ENCODE measurements at regions not wholly inside any gene's neighbourhood (a gene's known extent, or its start where the extent isn't known, plus 50 kb on each side); places are given as distances from the start of the nearest gene placed in this dataset.
A peak's percentile ranks its signal among the peaks of the same experiment; 100 is the strongest.

DNA sequence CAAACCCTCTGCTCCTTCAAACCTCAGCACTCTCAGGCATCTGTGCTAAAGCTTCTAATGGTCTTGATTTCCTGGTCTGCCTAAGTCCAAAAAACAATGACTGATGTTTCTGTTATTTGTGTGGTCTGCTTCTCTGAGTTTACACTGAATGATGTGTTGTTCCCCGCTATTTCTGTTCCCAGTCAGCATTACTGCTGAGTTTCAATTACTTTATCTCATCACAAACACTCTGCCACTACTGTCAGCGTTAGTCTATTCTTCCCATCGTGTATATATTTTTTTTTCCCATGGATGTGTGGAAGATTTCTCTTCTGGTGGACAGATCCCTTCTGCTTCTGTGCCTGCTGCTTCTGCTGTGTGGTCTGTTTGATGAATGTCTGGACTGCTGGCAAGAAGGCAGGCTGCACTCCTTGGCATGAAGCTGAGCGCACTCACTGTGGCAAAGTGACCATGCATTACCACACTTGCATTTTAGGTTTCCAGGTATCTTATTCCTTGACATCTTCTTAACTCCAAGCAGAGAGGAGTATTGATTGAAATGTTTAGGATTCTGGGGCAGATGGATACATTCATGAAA is 106.9 kb upstream of the PAQR3 start:
- no peaks in the 10 kb centered on the region for H3K36me3 ChIP-seq (ENCODE audit: insufficient read depth, low read length)
- H3K79me2 ChIP-seq (replicated peaks; ENCODE audit: insufficient read depth, low read length): no peaks in the 10 kb centered on the region
- H4K20me1 ChIP-seq (ENCODE audit: insufficient read depth): no peaks in the 10 kb centered on the region
- no peak overlapping the region for H3K9ac ChIP-seq (ENCODE audit: low read length)
- H3K27ac ChIP-seq (ENCODE audit: low read length): no peak overlapping the region
- H3F3A ChIP-seq (ENCODE audit: insufficient read depth, low read length, poor library complexity, severe bottlenecking): no peaks in the 10 kb centered on the region
- no peaks in the 10 kb centered on the region for H3K9me2 ChIP-seq (ENCODE audit: insufficient read depth, low read length)
- peak; percentile 20 for TF ChIP-seq EP300 (conservative IDR thresholded peaks at IDR 0.05; ENCODE audit: poor library complexity, severe bottlenecking)
- no peak for TF ChIP-seq SMC3 (conservative IDR thresholded peaks at IDR 0.05; ENCODE audit: poor library complexity)
- TF ChIP-seq POLR2AphosphoS5 (IDR thresholded peaks at IDR 0.05): peak; percentile 17
- no peak for TF ChIP-seq RAD21 (conservative IDR thresholded peaks at IDR 0.05)
- no peak for TF ChIP-seq MXI1 (conservative IDR thresholded peaks at IDR 0.05; ENCODE audit: poor library complexity, severe bottlenecking)
- H3K27me3 ChIP-seq (ENCODE audit: insufficient read depth, low read depth, low read length): no peaks in the 10 kb centered on the region
- no peak overlapping the region for H2AFZ ChIP-seq (ENCODE audit: low read depth, low read length)
- H3K4me2 ChIP-seq (ENCODE audit: low read length): no peak overlapping the region
- H3K4me3 ChIP-seq (ENCODE audit: low read length): no peak overlapping the region
- H3K9me3 ChIP-seq (ENCODE audit: low read length): no peaks in the 10 kb centered on the region

DNA sequence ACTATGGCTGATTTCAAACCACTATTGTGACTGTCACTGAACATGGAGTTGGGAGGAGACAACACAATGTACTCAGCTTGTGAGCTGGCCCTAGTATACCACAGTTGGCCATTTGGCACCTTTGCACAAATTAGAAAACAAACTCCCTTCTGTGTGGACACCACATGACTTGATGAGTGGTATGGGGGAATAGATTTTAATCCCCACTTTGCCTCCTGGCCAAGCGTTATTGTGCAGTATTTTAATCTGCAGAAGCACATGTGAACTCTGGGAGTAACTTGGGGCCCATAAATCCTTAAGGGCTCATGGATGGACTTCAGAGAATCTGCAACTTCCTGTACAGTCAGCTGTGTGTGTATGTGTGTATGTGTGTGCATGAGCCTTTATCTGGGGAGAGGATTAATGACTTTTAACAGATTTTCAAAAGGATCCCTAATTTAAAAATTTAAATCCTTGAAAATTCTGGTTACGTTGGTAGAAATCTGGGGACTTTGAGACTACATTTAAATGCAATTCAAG is 105.0 kb upstream of the PAQR3 start:
- H3K4me2 ChIP-seq (ENCODE audit: low read length): no peak overlapping the region
- no peaks in the 10 kb centered on the region for H4K20me1 ChIP-seq (ENCODE audit: insufficient read depth)
- no peak overlapping the region for H3K27ac ChIP-seq (ENCODE audit: low read length)
- no peaks in the 10 kb centered on the region for H3K9me2 ChIP-seq (ENCODE audit: insufficient read depth, low read length)
- H3K79me2 ChIP-seq (replicated peaks; ENCODE audit: insufficient read depth, low read length): no peaks in the 10 kb centered on the region
- no peak overlapping the region for H3K4me3 ChIP-seq (ENCODE audit: low read length)
- no peaks in the 10 kb centered on the region for H3K9me3 ChIP-seq (ENCODE audit: low read length)
- H3K27me3 ChIP-seq (ENCODE audit: insufficient read depth, low read depth, low read length): no peaks in the 10 kb centered on the region
- H3F3A ChIP-seq (ENCODE audit: insufficient read depth, low read length, poor library complexity, severe bottlenecking): no peaks in the 10 kb centered on the region
- H2AFZ ChIP-seq (ENCODE audit: low read depth, low read length): no peak overlapping the region
- no peaks in the 10 kb centered on the region for H3K36me3 ChIP-seq (ENCODE audit: insufficient read depth, low read length)
- TF ChIP-seq, protein P1, sequence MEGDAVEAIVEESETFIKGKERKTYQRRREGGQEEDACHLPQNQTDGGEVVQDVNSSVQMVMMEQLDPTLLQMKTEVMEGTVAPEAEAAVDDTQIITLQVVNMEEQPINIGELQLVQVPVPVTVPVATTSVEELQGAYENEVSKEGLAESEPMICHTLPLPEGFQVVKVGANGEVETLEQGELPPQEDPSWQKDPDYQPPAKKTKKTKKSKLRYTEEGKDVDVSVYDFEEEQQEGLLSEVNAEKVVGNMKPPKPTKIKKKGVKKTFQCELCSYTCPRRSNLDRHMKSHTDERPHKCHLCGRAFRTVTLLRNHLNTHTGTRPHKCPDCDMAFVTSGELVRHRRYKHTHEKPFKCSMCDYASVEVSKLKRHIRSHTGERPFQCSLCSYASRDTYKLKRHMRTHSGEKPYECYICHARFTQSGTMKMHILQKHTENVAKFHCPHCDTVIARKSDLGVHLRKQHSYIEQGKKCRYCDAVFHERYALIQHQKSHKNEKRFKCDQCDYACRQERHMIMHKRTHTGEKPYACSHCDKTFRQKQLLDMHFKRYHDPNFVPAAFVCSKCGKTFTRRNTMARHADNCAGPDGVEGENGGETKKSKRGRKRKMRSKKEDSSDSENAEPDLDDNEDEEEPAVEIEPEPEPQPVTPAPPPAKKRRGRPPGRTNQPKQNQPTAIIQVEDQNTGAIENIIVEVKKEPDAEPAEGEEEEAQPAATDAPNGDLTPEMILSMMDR (IDR thresholded peaks at IDR 0.05; ENCODE audit: poor library complexity, severe bottlenecking): no peak
- TF ChIP-seq RAD21 (conservative IDR thresholded peaks at IDR 0.05) (no peak), MXI1 (conservative IDR thresholded peaks at IDR 0.05; ENCODE audit: poor library complexity, severe bottlenecking) (no peak), TAF1 (IDR thresholded peaks at IDR 0.05; ENCODE audit: low read depth) (no peak)
- H3K9ac ChIP-seq (ENCODE audit: low read length): no peak overlapping the region

DNA sequence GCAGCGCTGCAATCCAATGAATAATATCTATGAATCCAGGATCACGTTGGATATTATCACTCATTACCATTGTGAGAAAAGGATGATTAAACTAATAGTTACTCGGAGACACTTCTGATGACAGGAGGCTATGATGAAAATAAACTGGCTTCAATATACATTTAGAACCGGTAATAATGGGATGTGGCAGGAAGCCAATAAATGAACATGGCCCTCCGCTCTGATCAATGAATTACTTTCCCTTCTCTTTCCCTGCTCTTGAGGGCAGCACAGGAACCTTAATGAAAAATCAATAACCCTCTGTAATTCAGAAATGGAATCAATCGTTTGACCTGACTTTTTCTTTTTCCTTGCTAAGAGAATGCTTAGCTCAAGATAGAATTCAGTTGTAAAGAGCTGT is 103.9 kb upstream of the PAQR3 start:
- TF ChIP-seq SMC3 (conservative IDR thresholded peaks at IDR 0.05; ENCODE audit: poor library complexity) (no peak), MXI1 (conservative IDR thresholded peaks at IDR 0.05; ENCODE audit: poor library complexity, severe bottlenecking) (no peak), TAF1 (IDR thresholded peaks at IDR 0.05; ENCODE audit: low read depth) (no peak)
- TF ChIP-seq, protein P1 (IDR thresholded peaks at IDR 0.05; ENCODE audit: poor library complexity, severe bottlenecking): no peak
- no peak overlapping the region for H3K4me2 ChIP-seq (ENCODE audit: low read length)
- no peaks in the 10 kb centered on the region for H3K27me3 ChIP-seq (ENCODE audit: insufficient read depth, low read depth, low read length)

More for the DNA sequence above, 103.9 kb upstream of the PAQR3 start:
- Histone ChIP-seq H3K4me3 (ENCODE audit: low read length) (no peak overlapping the region), H3K79me2 (replicated peaks; ENCODE audit: insufficient read depth, low read length) (no peaks in the 10 kb centered on the region), H3K9me3 (ENCODE audit: low read length) (no peaks in the 10 kb centered on the region), H3K27ac (ENCODE audit: low read length) (no peak overlapping the region), H3K9me2 (ENCODE audit: insufficient read depth, low read length) (no peaks in the 10 kb centered on the region), H3K36me3 (ENCODE audit: insufficient read depth, low read length) (no peaks in the 10 kb centered on the region), H3F3A (ENCODE audit: insufficient read depth, low read length, poor library complexity, severe bottlenecking) (no peaks in the 10 kb centered on the region), H2AFZ (ENCODE audit: low read depth, low read length) (no peak overlapping the region), H3K9ac (ENCODE audit: low read length) (no peak overlapping the region), H4K20me1 (ENCODE audit: insufficient read depth) (no peaks in the 10 kb centered on the region)
